GM19239 (cell line): ENCODE measurements at regions not wholly inside any gene's neighbourhood (a gene's known extent, or its start where the extent isn't known, plus 50 kb on each side); places are given as distances from the start of the nearest gene placed in this dataset.
A peak's percentile ranks its signal among the peaks of the same experiment; 100 is the strongest.
"Not testable (repeated sequence)": the region's sequence is repeated elsewhere in the genome, so short reads cannot be mapped to it uniquely, and the experiment has no call there.

Source experiments
- DNase-seq: peaks from one replicate; pipeline ENCODE4 v3.0.0; 2011; ENCODE audit warnings: low spot score; ENCODE audit not compliant: insufficient read length
- FAIRE-seq: peaks from 2 replicates; lab custom pipeline; 2011; peaks lifted over from hg19 to GRCh38; lab: Jason Lieb, UNC

DNA sequence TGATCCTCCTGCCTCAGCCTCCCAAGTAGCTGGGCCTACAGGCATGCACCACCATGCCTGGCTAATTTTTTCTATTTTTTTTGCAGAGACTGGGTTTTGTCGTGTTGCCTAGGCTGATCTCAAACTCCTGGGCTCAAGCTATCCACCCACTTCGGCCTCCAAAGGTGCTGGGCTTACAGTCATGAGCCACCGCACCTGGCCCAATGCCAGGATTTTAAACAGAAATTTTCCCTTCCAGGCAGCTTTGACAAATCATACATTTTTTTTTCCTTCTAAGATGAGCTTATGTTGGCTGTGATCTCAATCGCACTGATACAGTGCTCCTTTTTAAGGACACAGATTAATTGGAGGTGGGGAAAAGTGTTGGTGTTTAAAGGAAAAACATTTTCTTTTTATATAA, 73.2 kb upstream of the CD2AP start:
- no peak for DNase-seq
- no peak for FAIRE-seq

DNA sequence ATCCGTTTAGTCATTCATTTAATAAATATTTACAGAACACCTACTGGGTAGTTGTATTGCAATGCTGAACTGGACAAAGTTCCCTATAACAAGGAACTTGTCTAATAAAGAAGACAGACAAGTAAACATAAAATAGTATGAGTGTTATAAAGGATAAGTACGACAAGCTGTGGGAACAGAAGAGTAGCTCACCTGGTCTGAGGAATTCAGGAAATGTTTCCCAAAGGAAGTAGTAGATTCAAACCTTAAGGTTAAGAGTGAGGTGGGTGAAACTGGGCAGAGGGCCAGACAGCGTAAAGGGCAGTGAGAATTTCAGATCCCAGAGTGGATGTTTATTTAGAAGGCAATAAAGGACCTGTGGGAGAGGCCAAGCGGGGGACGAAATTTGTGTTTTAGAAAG, 72.3 kb upstream of the CD2AP start:
- no peak for DNase-seq
- no peak for FAIRE-seq

DNA sequence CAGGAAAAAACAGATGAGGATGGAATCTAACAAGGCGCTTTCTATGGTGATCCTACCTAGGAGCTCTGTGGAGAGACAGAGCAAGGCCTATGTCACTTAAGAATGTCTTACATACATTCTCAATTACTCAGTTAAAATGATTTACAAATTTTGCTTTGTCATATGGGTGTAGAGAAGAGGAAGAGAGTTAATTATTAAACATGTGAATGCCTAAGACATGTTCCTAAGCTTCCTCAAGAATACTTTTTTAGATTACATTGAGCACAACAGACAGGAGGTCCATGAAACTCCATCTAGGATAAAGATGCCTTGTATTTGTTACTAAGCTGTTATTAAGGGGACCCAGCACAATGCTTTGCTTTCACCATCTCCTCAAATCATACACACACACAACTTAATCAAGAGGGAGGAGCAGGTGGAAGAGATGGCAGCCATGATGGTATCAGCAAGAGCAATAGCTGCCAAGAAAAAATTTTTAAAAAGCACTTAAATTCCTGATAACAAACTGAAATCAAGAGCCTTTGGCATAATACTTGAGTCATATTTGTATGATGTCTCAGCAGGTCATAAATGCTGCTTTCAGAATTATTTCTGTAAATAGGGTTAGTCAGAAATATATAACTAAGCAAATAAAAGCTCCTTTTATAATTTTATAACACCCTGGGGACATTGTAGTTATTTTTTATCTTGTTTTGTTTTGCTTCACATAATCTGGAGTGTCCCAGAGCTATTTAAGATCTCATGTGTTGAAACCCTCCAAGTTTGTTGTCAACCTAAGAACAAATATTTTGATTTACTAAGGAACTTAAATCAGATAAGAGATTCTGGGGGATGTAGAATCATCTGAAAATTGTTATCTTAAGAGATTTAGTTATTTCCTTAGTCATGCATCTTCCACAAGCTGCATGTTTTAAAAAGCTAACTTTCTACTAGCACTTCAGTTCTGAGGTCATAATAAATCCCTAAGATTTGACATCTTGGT, 70.0 kb upstream of the CD2AP start:
- FAIRE-seq (no peak), DNase-seq (no peak)

DNA sequence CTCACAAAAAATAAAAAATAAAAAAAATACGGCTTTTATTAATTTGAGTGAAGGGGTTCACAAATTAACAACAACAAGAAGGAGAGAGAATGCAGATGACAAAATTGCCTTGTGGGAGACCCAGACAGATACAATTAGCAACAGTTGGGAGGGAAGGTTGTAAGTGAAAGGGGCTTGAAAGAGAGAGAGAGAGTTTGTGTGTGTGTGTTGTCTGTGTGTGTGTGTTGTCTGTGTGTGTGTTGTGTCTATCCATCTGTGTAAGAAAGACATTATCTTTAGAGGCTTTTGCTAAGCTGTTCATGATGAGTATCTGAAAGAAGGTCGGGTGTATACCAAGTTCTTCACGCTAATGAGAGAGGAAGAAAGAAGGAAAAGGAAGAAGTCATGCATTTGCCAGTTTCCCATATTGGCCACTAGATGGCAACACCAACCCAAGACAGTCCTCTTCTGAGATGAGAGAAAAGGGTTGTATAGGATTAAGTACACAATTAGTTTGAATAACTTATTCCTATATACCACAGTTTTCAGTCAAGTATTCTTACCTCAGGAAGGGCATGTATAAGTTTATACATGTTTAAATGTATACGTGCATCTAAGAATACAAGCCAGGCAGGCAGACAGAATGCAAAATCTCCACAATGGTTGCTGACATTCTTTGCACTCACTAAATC, 63.7 kb upstream of the CD2AP start:
- FAIRE-seq (no peak), DNase-seq (peak; percentile 21)

DNA sequence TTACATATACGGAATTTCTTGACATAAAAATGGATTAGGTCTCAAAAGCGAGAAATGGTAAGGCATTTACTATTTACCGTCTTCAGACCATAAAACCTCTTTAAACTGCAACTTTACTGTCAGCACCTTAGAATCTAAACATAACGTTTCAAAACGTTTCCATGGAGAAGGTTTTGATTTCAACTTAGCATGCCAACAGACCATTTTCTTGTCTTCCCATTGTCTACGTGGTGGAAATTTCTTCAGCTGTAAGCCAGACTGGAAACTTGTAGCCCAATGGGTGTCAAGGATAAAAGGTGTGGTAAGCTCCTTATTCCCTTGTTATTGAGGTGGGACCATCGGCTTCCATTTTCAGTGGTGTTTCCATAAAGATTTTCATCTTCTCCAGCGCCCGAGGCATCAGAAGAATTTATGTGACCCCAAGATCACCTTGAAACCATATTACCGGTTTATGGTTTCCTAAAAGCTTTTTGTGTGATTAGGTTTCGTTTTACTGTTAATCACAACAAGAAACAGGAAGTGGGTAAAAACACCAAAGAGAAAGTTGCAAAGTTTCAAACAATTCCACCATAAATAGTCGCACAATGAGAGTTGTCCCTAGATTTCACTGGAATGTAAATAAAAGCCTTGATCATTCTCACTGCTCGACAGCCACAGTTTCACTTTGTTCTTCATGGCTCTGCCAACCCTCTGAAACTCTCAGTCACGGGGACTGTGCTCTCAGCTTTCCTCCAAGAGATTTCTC, 63.0 kb upstream of the CD2AP start:
- peak; percentile 96 for FAIRE-seq
- DNase-seq: peak; percentile 9

DNA sequence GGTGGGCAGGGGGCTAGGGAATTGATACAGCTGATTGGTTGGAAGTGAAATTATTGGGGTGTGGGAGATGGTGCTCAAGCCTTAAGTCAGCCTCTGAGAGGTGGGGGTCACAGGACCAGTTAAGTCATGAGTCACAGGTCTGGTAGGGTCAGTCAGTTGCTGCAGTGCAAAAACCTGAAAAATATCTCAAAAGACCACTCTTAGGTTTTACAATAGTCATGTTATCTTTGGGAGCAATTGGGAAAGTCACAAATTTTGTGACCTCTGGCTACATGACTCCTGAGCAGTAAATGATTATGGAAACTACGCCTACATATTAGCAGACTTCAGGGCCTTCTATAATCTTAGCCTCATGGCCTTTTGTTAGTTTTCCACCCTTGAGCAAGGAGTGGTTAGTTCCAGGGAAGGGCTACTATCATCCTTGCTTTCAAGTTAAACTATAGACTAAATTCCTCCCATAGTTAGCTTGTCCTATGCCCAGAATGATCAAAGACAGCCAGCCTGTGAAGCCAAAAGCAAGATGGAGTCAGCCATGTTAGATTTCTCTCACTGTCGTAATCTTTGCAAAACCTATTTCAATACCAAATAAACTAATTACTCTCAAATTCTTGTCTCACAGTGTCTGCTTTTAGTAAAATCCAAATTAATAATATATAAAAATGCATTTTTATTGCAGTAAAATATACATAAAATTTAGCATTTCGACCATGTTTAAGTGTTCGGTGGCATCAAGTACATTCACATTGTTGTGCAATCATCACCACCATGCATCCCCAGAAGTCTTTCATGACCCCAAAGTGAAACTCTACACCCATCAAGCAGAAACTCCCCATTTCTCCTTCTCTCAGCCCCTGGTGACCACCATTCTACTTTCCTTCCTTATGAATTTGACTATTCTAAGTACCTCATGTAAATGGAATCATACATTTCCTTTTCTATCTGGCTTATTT, 60.9 kb upstream of the CD2AP start:
- peak; percentile 70 for FAIRE-seq
- DNase-seq: no peak

DNA sequence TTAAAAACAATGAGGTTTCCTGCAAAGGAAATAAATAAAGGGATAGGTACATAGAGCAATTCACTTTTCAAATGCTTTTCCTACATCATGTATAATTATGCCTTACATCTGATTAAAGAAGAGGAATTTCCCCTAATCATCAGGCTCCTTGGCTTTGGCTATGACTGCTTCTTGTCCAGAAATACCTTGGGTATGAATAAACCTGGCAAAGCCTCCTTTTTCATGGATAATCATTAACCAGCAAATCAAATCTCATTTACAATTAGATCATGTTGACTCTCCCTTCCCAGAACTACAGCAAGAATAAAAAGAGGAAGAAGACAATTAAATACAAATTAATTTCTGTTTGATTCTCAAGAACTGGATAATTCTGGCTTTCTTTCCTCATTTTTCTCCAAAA, 58.0 kb upstream of the CD2AP start:
- FAIRE-seq (no peak), DNase-seq (no peak)

DNA sequence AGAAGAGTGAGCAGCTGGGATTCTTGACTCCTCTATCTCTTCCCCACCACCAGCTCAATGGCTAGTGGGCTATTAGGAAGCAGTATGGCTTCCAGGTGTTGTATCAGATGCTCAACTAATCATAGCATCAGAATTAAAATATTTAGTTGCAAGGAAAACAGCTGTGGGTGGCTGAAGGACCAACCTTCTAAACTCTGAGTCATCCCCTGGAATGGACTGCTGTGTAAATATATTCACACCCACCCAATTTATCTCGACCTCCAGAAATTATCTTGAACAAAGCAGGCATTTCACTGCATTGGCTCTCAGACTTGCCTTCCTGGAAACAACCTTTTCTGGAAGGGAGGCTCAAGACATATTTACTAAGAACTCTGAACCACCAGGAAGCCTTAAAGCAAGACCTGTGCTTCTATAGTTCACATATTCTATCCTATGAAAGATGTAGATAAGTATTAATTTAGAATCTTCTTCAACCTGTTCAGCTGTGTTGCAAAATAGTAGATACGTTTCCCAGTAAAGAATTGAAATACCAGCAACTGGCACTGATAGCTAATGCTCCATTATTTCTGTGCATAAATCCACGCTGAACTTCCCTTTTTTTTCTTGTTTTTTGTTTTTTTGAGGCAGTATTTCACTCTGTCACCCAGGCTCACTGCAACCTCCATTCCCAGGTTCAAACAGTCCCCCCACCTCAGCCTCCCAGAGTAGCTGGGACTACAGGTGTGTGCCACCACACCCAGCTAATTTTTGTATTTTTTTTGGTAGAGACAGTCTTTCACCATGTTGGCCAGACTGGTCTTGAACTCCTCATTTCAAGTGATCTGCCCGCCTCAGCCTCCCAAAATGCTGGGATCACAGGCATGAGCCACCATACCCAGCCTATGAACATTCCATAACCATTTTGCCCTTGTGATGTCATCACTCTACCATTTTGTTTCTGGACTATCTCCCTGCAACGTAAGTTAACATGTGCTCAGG, 56.9 kb upstream of the CD2AP start:
- DNase-seq: no peak
- FAIRE-seq: no peak

DNA sequence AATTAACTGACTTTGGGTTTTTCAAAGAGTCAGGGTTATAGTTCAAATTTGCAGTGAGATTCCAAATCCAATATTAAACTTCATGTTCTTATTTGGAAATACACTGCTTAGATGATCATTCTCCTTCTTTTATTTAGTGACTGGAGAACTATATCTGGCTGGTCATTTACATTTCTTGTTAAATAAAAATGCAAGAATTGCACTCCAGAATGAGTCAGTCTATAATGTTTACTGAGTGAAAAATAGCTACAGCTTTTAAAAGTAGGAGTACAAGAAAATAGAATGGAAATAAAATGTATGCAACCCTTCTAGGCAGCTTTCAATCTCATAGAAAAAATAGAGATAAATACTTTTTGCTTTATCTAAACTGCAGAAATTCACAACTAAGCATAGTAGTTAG, 54.5 kb upstream of the CD2AP start:
- FAIRE-seq (no peak), DNase-seq (no peak)

DNA sequence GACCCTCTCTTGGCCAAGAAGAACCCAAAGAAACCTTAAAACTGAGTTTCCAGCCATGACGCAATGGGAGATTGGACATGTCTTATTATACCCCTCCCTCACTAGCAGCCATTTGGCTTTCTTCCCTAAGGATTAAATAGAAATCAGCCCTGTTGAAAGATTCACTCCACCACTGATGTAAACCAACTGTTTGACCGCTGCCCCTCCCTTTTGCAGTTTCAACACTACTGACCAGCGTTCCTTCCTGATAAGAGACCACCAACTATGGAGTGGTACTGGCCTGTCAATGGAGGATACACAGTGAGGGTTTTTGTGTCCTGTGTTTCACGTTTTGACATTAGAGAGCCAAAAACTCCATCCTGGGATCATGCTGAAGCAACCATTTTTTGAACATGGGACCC, 53.2 kb upstream of the CD2AP start:
- DNase-seq (no peak), FAIRE-seq (no peak)

DNA sequence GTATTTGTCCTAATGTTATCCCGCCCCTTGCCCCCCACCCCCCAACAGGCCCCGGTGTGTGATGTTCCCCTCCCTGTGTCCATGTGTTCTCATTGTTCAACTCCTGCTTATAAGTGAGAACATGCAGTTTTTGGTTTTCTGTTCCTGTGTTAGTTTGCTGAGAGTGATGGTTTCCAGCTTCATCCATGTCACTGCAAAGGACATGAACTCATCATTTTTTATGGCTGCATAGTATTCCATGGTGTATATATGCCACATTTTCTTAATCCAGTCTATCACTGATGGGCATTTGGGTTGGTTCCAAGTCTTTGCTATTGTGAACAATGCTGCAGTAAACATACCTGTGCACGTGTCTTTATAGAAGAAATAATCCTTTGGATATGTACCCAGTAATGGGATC, 51.9 kb upstream of the CD2AP start:
- FAIRE-seq, DNase-seq: not testable (repeated sequence)

DNA sequence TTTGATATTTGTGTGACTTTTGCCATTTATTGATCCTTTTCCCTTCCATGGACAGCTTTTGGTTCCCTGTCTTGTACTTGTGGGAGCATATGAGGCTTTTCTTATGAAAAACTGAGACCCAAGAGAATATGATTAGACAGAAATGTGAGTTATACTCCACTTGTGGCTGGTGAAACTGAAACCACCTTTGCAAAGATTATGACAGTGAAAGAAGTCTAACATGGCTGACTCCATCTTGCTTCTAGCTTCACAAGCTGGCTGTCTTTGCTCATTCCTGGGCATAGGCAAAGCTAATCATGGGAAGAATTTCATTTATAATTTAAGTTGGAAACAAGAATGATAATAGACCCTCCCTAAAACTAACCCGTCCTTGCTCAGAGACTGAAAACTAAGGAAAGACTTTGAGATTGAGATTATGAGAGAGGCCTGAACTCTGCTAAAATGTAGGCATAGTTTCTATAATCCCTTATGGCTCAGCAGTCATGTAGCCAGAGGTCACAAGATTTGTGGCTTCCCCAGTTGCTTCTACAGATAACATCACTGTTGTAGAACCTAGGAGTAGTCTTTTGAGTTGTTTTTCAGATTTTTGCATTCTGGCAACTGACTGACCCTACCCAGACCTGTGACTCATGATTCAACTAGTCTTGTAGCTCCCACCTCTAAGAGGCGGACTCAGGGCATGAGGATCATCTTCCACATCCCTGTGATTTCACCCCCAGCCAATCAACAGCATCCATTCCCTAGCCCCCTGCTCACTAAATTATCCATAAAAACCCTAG, 50.9 kb upstream of the CD2AP start:
- FAIRE-seq (no peak), DNase-seq (no peak)

DNA sequence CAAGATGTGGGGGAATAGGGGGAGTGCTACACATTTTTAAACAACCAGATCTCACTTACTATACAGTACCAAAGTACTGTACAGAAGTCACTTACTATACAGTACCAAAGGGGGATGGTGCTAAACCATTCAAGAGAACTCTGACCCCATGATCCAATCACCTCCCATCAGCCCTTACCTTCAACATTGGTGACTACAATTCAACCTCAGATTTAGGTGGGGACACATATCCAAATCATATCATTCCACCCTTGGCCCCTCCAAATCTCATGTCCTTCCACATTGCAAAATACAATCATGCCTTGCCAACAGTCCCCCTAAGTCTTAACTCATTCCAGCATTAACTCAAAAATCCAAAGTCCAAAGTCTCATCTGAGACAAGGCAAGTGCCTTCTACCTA, 49.9 kb upstream of the CD2AP start:
- no peak for FAIRE-seq
- no peak for DNase-seq
